BLaER1 (cell line): ENCODE measurements at regions not wholly inside any gene's neighbourhood (a gene's known extent, or its start where the extent isn't known, plus 50 kb on each side); places are given as distances from the start of the nearest gene placed in this dataset.

Source experiments
- H3K27ac ChIP-seq: shearing (Covaris generic); formaldehyde crosslinking; 2 replicates; pipeline ENCODE4 v1.8.1; 2022
- H3K27me3 ChIP-seq: shearing (Covaris generic); formaldehyde crosslinking; 2 replicates; pipeline ENCODE4 v1.8.1; 2022
- H3K36me3 ChIP-seq: shearing (Covaris generic); formaldehyde crosslinking; 2 replicates; pipeline ENCODE4 v1.8.1; 2022
- H3K4me1 ChIP-seq: shearing (Covaris generic); formaldehyde crosslinking; 2 replicates; pipeline ENCODE4 v1.8.1; 2022
- H3K4me2 ChIP-seq: shearing (Covaris generic); formaldehyde crosslinking; 2 replicates; pipeline ENCODE4 v1.8.1; 2022
- H3K4me3 ChIP-seq: shearing (Covaris generic); formaldehyde crosslinking; 2 replicates; pipeline ENCODE4 v1.8.1; 2022
- H3K9ac ChIP-seq: shearing (Covaris generic); formaldehyde crosslinking; 2 replicates; pipeline ENCODE4 v1.8.1; 2022
- H3K9me3 ChIP-seq: shearing (Covaris generic); formaldehyde crosslinking; 2 replicates; pipeline ENCODE4 v1.8.1; 2022
- H4K20me1 ChIP-seq: shearing (Covaris generic); formaldehyde crosslinking; 2 replicates; pipeline ENCODE4 v1.8.1; 2022
- Cebpa-rat ChIP-seq: shearing (Covaris generic); IDR thresholded peaks from 2 replicates; pipeline ENCODE4 v1.8.1; 2022

GRCh38 chr12:114201794-114202193, 204.2 kb downstream of the TBX5 start:
- Histone ChIP-seq H3K4me1 (no peaks in the 10 kb centered on the region), H3K4me3 (no peak overlapping the region), H3K36me3 (no peaks in the 10 kb centered on the region), H3K9ac (no peak overlapping the region), H3K27ac (no peak overlapping the region), H4K20me1 (no peaks in the 10 kb centered on the region), H3K27me3 (no peaks in the 10 kb centered on the region), H3K4me2 (no peak overlapping the region), H3K9me3 (no peaks in the 10 kb centered on the region)
- TF ChIP-seq Cebpa-rat = no peak

DNA sequence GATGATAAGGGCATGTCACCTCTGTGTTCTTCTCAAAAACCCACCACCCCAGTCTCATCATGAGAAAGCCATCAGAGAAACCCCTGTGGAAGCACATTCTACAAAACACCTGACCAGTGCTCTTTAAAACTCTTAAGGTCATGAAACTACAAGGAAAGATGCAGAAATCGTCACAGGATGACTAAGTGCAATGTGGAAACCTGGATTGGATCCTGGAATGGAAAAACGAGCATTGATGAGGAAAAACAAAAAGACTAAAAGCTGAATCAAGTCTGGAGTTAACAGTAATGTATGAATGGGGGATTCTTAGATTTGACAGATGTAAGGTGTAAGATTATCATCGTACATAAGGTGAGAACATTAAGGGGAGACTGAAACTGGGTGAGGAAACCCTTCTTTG, 211.0 kb downstream of the TBX5 start:
- H3K27ac ChIP-seq = no peak overlapping the region
- H3K4me3 ChIP-seq = no peak overlapping the region
- H3K27me3 ChIP-seq = no peaks in the 10 kb centered on the region
- H3K9me3 ChIP-seq = no peaks in the 10 kb centered on the region
- no peaks in the 10 kb centered on the region for H3K36me3 ChIP-seq
- H3K4me2 ChIP-seq = no peak overlapping the region
- H3K4me1 ChIP-seq = no peaks in the 10 kb centered on the region
- TF ChIP-seq Cebpa-rat = no peak
- H3K9ac ChIP-seq = no peak overlapping the region
- no peaks in the 10 kb centered on the region for H4K20me1 ChIP-seq

DNA sequence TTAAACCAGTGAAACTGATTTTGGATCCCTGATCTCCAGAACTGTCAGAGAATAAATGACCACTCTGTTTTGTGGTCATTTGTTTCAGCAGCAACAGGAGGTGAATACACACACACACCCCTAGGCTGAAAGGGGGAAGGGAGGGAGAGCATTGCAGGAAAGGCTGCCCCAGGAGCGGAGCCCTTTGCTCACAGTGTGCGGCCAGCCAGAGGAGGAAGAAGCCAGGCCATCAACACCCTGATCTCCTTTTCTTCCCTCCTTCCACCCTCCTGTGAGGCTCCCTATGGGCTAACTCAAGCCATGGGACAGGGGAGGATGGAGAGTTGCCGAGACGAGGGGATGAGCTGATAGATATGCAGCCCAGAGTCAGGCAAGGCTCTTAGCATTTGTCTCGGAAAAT, 211.9 kb downstream of the TBX5 start:
- TF ChIP-seq Cebpa-rat = no peak
- Histone ChIP-seq H3K36me3 (no peaks in the 10 kb centered on the region), H3K4me2 (no peak overlapping the region), H3K4me1 (no peaks in the 10 kb centered on the region), H3K27me3 (no peaks in the 10 kb centered on the region), H4K20me1 (no peaks in the 10 kb centered on the region), H3K27ac (no peak overlapping the region), H3K9me3 (no peaks in the 10 kb centered on the region), H3K4me3 (no peak overlapping the region), H3K9ac (no peak overlapping the region)

DNA sequence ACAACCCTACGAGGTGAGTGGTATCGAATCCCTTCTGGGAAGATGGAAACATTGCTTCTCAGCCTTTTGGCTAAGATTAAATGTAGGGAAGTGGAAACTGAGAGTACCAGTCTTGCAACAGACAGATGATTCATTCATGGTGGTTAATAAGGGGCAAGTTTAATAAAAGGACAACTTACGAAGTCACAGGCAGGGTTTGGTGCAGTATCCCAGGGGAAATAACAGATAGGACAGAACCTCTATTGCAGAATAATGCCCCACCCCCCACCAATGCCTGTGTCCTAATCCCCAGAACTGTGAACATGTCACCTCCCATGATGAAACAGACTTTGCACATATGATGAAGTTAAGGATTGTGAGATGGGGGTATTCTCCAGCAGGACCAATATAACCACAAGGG, 212.5 kb downstream of the TBX5 start:
- no peaks in the 10 kb centered on the region for H3K36me3 ChIP-seq
- H3K9ac ChIP-seq = no peak overlapping the region
- no peaks in the 10 kb centered on the region for H3K27me3 ChIP-seq
- no peak overlapping the region for H3K4me3 ChIP-seq
- no peaks in the 10 kb centered on the region for H3K9me3 ChIP-seq
- H4K20me1 ChIP-seq = no peaks in the 10 kb centered on the region
- no peaks in the 10 kb centered on the region for H3K4me1 ChIP-seq
- H3K4me2 ChIP-seq = no peak overlapping the region
- TF ChIP-seq Cebpa-rat = no peak
- no peak overlapping the region for H3K27ac ChIP-seq

DNA sequence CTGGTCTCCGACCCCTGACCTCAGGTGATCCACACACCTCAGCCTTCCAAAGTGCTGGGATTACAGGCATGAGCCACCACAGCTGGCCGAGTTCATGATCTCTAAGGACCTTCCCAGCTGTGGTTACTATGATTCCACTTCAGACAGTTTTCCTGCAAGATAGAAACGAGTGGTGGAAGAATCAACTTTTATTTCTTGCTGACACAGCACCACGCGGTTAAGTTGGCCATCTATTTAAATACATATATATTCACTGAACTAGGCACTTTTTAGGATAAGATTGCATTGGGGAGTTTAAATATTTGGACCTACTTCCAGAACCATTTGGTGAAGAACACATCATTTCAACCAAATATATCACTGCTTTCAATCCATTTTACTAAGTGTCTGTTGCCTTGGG, 213.4 kb downstream of the TBX5 start:
- Histone ChIP-seq H3K4me3 (no peak overlapping the region), H3K4me1 (no peaks in the 10 kb centered on the region), H3K27me3 (no peaks in the 10 kb centered on the region), H3K9me3 (no peaks in the 10 kb centered on the region), H3K4me2 (no peak overlapping the region), H4K20me1 (no peaks in the 10 kb centered on the region), H3K27ac (no peak overlapping the region), H3K36me3 (no peaks in the 10 kb centered on the region), H3K9ac (no peak overlapping the region)
- no peak for TF ChIP-seq Cebpa-rat

GRCh38 chr12:114192013-114192412, 213.9 kb downstream of the TBX5 start:
- TF ChIP-seq Cebpa-rat = no peak
- no peak overlapping the region for H3K4me3 ChIP-seq
- no peaks in the 10 kb centered on the region for H3K27me3 ChIP-seq
- H3K4me1 ChIP-seq = no peaks in the 10 kb centered on the region
- no peak overlapping the region for H3K9ac ChIP-seq
- H3K36me3 ChIP-seq = no peaks in the 10 kb centered on the region
- H3K4me2 ChIP-seq = no peak overlapping the region
- no peaks in the 10 kb centered on the region for H4K20me1 ChIP-seq
- no peaks in the 10 kb centered on the region for H3K9me3 ChIP-seq
- H3K27ac ChIP-seq = no peak overlapping the region

DNA sequence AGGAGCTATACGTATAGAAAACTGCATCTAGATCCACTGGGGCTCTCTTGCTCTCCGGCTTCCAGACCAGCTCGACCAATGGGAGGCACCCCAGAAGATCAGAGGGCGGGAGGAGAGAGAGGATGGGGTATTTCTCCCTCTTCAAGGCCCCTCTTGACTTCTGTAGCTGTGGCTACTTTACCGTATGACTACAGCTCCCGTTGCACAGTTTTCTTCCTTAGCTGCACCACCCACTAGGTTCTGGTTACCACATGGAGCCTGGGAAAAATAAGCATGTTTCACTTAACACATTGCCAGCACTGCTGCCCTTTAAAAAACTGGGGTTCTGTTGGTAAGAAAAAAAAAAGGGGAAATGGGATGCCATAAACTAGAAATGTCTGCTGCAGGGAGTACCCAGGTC, 214.4 kb downstream of the TBX5 start:
- H3K4me3 ChIP-seq = no peak overlapping the region
- H4K20me1 ChIP-seq = no peaks in the 10 kb centered on the region
- no peak overlapping the region for H3K27ac ChIP-seq
- H3K9ac ChIP-seq = no peak overlapping the region
- no peak for TF ChIP-seq Cebpa-rat
- no peaks in the 10 kb centered on the region for H3K9me3 ChIP-seq
- no peaks in the 10 kb centered on the region for H3K36me3 ChIP-seq
- no peak overlapping the region for H3K4me2 ChIP-seq
- no peaks in the 10 kb centered on the region for H3K4me1 ChIP-seq
- no peaks in the 10 kb centered on the region for H3K27me3 ChIP-seq

DNA sequence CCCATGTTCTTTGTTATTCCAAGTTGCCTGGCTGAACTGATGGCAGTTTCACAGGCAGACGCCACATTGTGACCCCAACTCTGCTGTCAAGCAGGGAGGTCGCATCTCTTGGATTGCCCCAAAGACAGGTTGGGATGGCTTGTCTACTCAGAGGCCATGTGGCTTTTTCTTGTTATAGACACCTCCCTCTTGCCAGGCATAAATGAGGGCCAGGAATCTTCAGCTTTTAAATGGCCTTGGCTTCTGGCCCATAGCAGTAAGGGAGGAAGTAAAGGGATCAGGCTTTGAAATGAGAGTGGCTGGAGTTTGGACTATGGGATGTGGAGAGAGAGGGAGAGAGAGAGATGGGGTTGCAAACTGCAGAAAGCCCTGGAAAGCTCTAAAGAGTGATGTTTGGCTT, 215.0 kb downstream of the TBX5 start:
- H3K4me2 ChIP-seq = no peak overlapping the region
- H3K9me3 ChIP-seq = no peaks in the 10 kb centered on the region
- H3K27me3 ChIP-seq = no peaks in the 10 kb centered on the region
- TF ChIP-seq Cebpa-rat = no peak
- no peak overlapping the region for H3K4me3 ChIP-seq
- no peak overlapping the region for H3K9ac ChIP-seq
- no peak overlapping the region for H3K27ac ChIP-seq
- H3K4me1 ChIP-seq = no peaks in the 10 kb centered on the region
- no peaks in the 10 kb centered on the region for H4K20me1 ChIP-seq
- no peaks in the 10 kb centered on the region for H3K36me3 ChIP-seq

DNA sequence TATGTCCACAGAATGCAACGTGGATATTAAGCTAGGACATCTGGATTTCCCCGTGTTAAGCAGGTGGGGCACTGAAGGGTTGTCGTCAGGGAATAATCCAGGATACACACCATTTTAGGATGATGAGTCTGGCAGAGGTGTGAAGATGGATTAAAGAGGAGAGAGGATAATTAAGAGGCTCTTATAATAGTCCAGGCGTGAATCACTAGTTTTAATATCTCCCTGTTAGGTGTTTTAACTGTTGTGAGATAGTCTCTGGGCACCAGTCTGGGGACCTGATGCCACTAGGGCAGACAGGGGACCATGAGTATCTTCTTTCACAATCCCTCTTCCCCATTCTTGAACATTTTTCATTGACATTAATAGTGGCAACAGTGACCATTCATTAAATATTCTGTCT, 216.7 kb downstream of the TBX5 start:
- no peak overlapping the region for H3K4me2 ChIP-seq
- H3K27me3 ChIP-seq = no peaks in the 10 kb centered on the region
- no peaks in the 10 kb centered on the region for H3K36me3 ChIP-seq
- H3K9me3 ChIP-seq = no peaks in the 10 kb centered on the region
- H3K4me1 ChIP-seq = peaks cover 6% of the 10 kb centered on the region; the same call in 1 of the 2 replicates
- H4K20me1 ChIP-seq = no peaks in the 10 kb centered on the region
- no peak overlapping the region for H3K9ac ChIP-seq
- H3K27ac ChIP-seq = no peak overlapping the region
- TF ChIP-seq Cebpa-rat = no peak
- no peak overlapping the region for H3K4me3 ChIP-seq

DNA sequence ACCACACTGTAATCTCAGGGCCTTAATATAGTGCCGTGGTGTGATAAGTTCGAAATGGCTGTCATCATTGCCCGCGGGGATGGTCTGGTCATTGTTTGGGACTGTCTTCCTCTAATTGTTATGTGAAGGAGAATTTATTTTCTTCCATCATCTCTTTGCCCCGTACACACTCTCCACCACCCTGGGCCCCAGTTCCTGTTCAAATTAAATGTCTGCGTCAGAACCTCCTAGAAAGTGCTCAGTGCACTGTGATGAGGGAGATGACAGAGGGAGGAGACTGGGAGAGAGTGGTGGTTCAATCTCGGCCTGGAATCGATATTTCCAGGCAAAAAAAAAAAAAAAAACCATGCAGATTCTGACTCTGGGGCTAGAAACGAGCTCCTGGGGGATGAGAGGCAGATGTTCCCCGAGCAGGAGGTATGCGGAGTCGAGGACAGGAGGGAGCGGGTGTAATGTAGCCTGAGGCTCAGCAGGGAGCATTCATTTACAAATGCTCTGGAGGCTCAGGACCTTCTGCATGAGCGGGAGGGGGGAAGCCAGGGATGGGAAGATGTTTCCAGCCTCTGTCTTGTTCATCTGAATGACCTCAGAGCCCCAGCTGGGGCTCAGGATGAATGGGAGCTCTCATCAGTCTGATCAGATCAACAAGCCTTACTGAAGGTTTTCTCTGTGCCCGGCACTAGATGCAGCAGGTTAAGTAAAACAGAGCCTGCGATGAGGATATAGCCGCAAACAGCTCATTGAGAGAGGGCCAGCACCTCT, 219.5 kb downstream of the TBX5 start:
- no peak overlapping the region for H3K4me3 ChIP-seq
- H3K4me2 ChIP-seq = no peak overlapping the region
- H3K27ac ChIP-seq = no peak overlapping the region
- H3K36me3 ChIP-seq = no peaks in the 10 kb centered on the region
- no peaks in the 10 kb centered on the region for H3K9me3 ChIP-seq
- no peaks in the 10 kb centered on the region for H4K20me1 ChIP-seq
- TF ChIP-seq Cebpa-rat = no peak
- no peak overlapping the region for H3K9ac ChIP-seq
- peaks cover 6% of the 10 kb centered on the region; the same call in 1 of the 2 replicates for H3K4me1 ChIP-seq
- H3K27me3 ChIP-seq = no peaks in the 10 kb centered on the region

DNA sequence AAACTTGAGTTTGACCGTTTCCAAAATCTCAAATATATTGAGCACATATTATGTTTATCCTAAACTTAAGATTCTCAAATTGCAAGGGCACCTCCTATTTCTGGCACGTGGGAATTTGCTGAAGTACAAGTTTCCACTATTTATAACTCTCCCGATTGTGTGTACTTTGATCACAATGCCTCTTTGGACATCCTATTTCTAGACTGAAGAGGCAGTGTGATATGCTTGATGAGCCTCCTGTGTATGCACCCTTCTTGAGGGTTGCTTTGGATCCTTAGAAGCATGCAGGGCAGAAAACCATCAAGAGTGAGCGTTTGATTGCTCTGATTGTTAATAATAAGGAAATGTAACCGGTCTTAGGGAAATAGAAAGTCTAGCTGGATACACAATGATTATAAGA, 218.9 kb upstream of the RBM19 start:
- H4K20me1 ChIP-seq = no peaks in the 10 kb centered on the region
- no peak overlapping the region for H3K27ac ChIP-seq
- H3K4me2 ChIP-seq = peak overlapping the region; percentile 7; the same call in 1 of the 2 replicates
- TF ChIP-seq Cebpa-rat = no peak
- no peaks in the 10 kb centered on the region for H3K9me3 ChIP-seq
- no peak overlapping the region for H3K9ac ChIP-seq
- no peak overlapping the region for H3K4me3 ChIP-seq
- peaks cover 6% of the 10 kb centered on the region; the same call in 1 of the 2 replicates for H3K4me1 ChIP-seq
- H3K36me3 ChIP-seq = no peaks in the 10 kb centered on the region
- H3K27me3 ChIP-seq = no peaks in the 10 kb centered on the region
